ENCODE measurements at regions not wholly inside any gene's neighbourhood (a gene's known extent, or its start where the extent isn't known, plus 50 kb on each side); places are given as distances from the start of the nearest gene placed in this dataset.

GRCh38 chr3:137463131-137463530 is 301.0 kb upstream of the SOX14 start:
- Histone ChIP-seq H3K4me1 (ENCODE audit: control insufficient read depth in 4 of 4, insufficient read depth in 4 of 4, low read length in 3 of 4) (no peaks in the 10 kb centered on the region), H3K9ac (ENCODE audit: low read depth in 1 of 2, low read length in 2 of 2) (no peak overlapping the region), H3K36me3 (ENCODE audit: control insufficient read depth in 4 of 4, insufficient read depth in 3 of 4, low read depth in 1 of 4, low read length in 3 of 4) (no peaks in the 10 kb centered on the region), H3K27me3 (ENCODE audit: control insufficient read depth in 4 of 4, insufficient read depth in 4 of 4, low read length in 3 of 4) (no peaks in the 10 kb centered on the region), H3K9me3 (ENCODE audit: control insufficient read depth in 4 of 4, low read length in 3 of 4) (no peaks in the 10 kb centered on the region), H3K4me3 (ENCODE audit: low read depth in 1 of 3, low read length in 3 of 3) (no peak overlapping the region), H3K27ac (ENCODE audit: low read depth in 1 of 2, low read length in 2 of 2) (no peak overlapping the region)
- TF ChIP-seq TAF1 (conservative IDR thresholded peaks at IDR 0.05) = no peak
- TF ChIP-seq GABPA (IDR thresholded peaks at IDR 0.05 in 1 of 2, conservative IDR thresholded peaks at IDR 0.05 in 1 of 2) = no peak
- TF ChIP-seq ZBTB33 (IDR thresholded peaks at IDR 0.05) = no peak
- no peak for TF ChIP-seq FOXA1 (IDR thresholded peaks at IDR 0.05)
- WGBS = 91% methylated on average over 5 of the region's 5 CpGs
- DNase-seq (ENCODE audit: low spot score) = no peak

- DNase-seq (ENCODE audit: low spot score) = no peak
- Histone ChIP-seq H3K4me3 (ENCODE audit: low read depth in 1 of 3, low read length in 3 of 3) (no peak overlapping the region), H3K9ac (ENCODE audit: low read depth in 1 of 2, low read length in 2 of 2) (no peak overlapping the region), H3K27ac (ENCODE audit: low read depth in 1 of 2, low read length in 2 of 2) (no peak overlapping the region), H3K9me3 (ENCODE audit: control insufficient read depth in 4 of 4, low read length in 3 of 4) (no peaks in the 10 kb centered on the region), H3K4me1 (ENCODE audit: control insufficient read depth in 4 of 4, insufficient read depth in 4 of 4, low read length in 3 of 4) (no peaks in the 10 kb centered on the region), H3K36me3 (ENCODE audit: control insufficient read depth in 4 of 4, insufficient read depth in 3 of 4, low read depth in 1 of 4, low read length in 3 of 4) (no peaks in the 10 kb centered on the region), H3K27me3 (ENCODE audit: control insufficient read depth in 4 of 4, insufficient read depth in 4 of 4, low read length in 3 of 4) (no peaks in the 10 kb centered on the region)
- TF ChIP-seq YY1 (IDR thresholded peaks at IDR 0.05) (no peak), TAF1 (conservative IDR thresholded peaks at IDR 0.05) (no peak), RAD21 (IDR thresholded peaks at IDR 0.05) (no peak), EGR1 (IDR thresholded peaks at IDR 0.05; ENCODE audit: low read depth in 2 of 2) (no peak), CTCF (IDR thresholded peaks at IDR 0.05; ENCODE audit: low read depth, low read length, missing input control) (no peak), NR2F2 (IDR thresholded peaks at IDR 0.05) (no peak), JUND (IDR thresholded peaks at IDR 0.05) (no peak), RXRA (IDR thresholded peaks at IDR 0.05) (no peak), HNF4G (IDR thresholded peaks at IDR 0.05) (no peak), GABPA (IDR thresholded peaks at IDR 0.05 in 1 of 2, conservative IDR thresholded peaks at IDR 0.05 in 1 of 2) (no peak), ATF3 (IDR thresholded peaks at IDR 0.05) (no peak), FOXA1 (IDR thresholded peaks at IDR 0.05) (no peak), FOXA2 (IDR thresholded peaks at IDR 0.05) (no peak), REST (IDR thresholded peaks at IDR 0.05) (no peak)
- 59% methylated on average over 4 of the region's 4 CpGs for WGBS
These were observed 299.8 kb upstream of the SOX14 start for GRCh38 chr3:137464341-137464740.

Measured in liver (tissue), 8 donors.